IMR-90 (cell line): ENCODE measurements at regions not wholly inside any gene's neighbourhood (a gene's known extent, or its start where the extent isn't known, plus 50 kb on each side); places are given as distances from the start of the nearest gene placed in this dataset.

Experiments used
- ATAC-seq: fragments of 200-7000 bp; cut with Tn5 transposase; 2 replicates; pipeline ENCODE4 v1.9.1; 2020; ENCODE audit warnings: low read depth, mild to moderate bottlenecking, moderate library complexity
- BruUV-seq: library from RNA; stranded (reverse); fragments of 400-500 nt; replicated peaks from 2 replicates; lab custom pipeline; 2021; lab: Mats Ljungman, UMichigan
- CTCF ChIA-PET: fragments of 300-600 bp; formaldehyde crosslinking; extraction: SDS; loops from one replicate; lab custom pipeline; 2021; ENCODE audit warnings: antibody characterized with exemption; lab: Yijun Ruan, JAX
- POLR2A ChIA-PET: fragments of 300-600 bp; sonication (Branson Sonifier 250); formaldehyde crosslinking; loops from one replicate; lab custom pipeline; 2022; ENCODE audit warnings: antibody characterized with exemption; ENCODE audit not compliant: unreplicated experiment; lab: Charles Lee
- DNase-seq: peaks from one replicate; pipeline ENCODE4 v3.0.0; 2013
- H2AFZ ChIP-seq: replicated peaks from 2 replicates; pipeline ENCODE3; 2013; ENCODE audit warnings: low read length, mild to moderate bottlenecking; ENCODE audit not compliant: poor library complexity
- H2AK5ac ChIP-seq: 2 replicates; pipeline ENCODE4 v1.6.1; 2013; ENCODE audit warnings: low read depth, low read length, inconsistent platforms
- H2AK9ac ChIP-seq: replicated peaks from 2 replicates; pipeline ENCODE3; 2013; ENCODE audit warnings: mild to moderate bottlenecking, low read depth, low read length, moderate library complexity; ENCODE audit not compliant: poor library complexity
- H2BK120ac ChIP-seq: 2 replicates; pipeline ENCODE4 v1.6.1; 2013; ENCODE audit warnings: low read depth, low read length, inconsistent platforms
- H2BK15ac ChIP-seq: 3 replicates; pipeline ENCODE4 v1.6.1; 2013; ENCODE audit warnings: low read depth, low read length, inconsistent platforms
- H2BK20ac ChIP-seq: 2 replicates; pipeline ENCODE4 v1.6.1; 2013; ENCODE audit warnings: low read depth, mild to moderate bottlenecking, inconsistent platforms, low read length, moderate library complexity
- H2BK5ac ChIP-seq: 2 replicates; pipeline ENCODE4 v1.6.1; 2013; ENCODE audit warnings: mild to moderate bottlenecking, low read depth, low read length, inconsistent platforms; ENCODE audit not compliant: poor library complexity, severe bottlenecking
- H3K14ac ChIP-seq: replicated peaks from 2 replicates; pipeline ENCODE4 v1.6.1; 2013; ENCODE audit warnings: low read depth, low read length, inconsistent platforms
- H3K18ac ChIP-seq: 2 replicates; pipeline ENCODE4 v1.6.1; 2013; ENCODE audit warnings: low read depth, low read length, control low read depth
- H3K23ac ChIP-seq: 2 replicates; pipeline ENCODE4 v1.6.1; 2013; ENCODE audit warnings: low read depth, low read length, inconsistent platforms
- H3K27ac ChIP-seq: 2 replicates; pipeline ENCODE4 v1.5.1; 2013; ENCODE audit warnings: mild to moderate bottlenecking, control low read depth, low read length; ENCODE audit not compliant: insufficient read depth
- H3K27me3 ChIP-seq: 2 replicates; pipeline ENCODE4 v1.6.1; 2013; ENCODE audit warnings: low read length; ENCODE audit not compliant: control insufficient read depth, insufficient read depth
- H3K36me3 ChIP-seq: 2 replicates; pipeline ENCODE4 v1.6.1; 2013; ENCODE audit warnings: low read length, mixed read lengths; ENCODE audit not compliant: control insufficient read depth, insufficient read depth
- H3K4ac ChIP-seq: 2 replicates; pipeline ENCODE4 v1.6.1; 2013; ENCODE audit warnings: low read depth, low read length, inconsistent platforms
- H3K4me1 ChIP-seq: 2 replicates; pipeline ENCODE4 v1.6.1; 2013; ENCODE audit warnings: low read length, mixed read lengths; ENCODE audit not compliant: control insufficient read depth, insufficient read depth
- H3K4me2 ChIP-seq: 2 replicates; pipeline ENCODE4 v1.6.1; 2013; ENCODE audit warnings: low read depth, mild to moderate bottlenecking, control low read depth, low read length, moderate library complexity
- H3K4me3 ChIP-seq: 2 replicates; pipeline ENCODE4 v1.5.1; 2013; ENCODE audit warnings: low read depth, mild to moderate bottlenecking, control low read depth, low read length, moderate library complexity; ENCODE audit not compliant: insufficient read depth
- H3K56ac ChIP-seq: 2 replicates; pipeline ENCODE4 v1.6.1; 2013; ENCODE audit warnings: low read length, inconsistent platforms; ENCODE audit not compliant: insufficient read depth; ENCODE audit errors: extremely low read depth
- H3K79me1 ChIP-seq, 2 experiments: 2 replicates each; pipeline ENCODE4 v1.6.1; 2013; ENCODE audit warnings: low read length in 2 of 2, inconsistent platforms in 1 of 2, low read depth in 1 of 2
- H3K9ac ChIP-seq: 2 replicates; pipeline ENCODE4 v1.6.1; 2013; ENCODE audit warnings: low read depth, low read length, control low read depth
- H3K9me1 ChIP-seq: 2 replicates; pipeline ENCODE4 v1.6.1; 2013; ENCODE audit warnings: low read length, inconsistent platforms; ENCODE audit not compliant: insufficient read depth
- H3K9me3 ChIP-seq: 2 replicates; pipeline ENCODE4 v1.6.1; 2013; ENCODE audit warnings: low read length; ENCODE audit not compliant: control insufficient read depth, insufficient read depth
- H4K20me1 ChIP-seq: 2 replicates; pipeline ENCODE4 v1.6.1; 2013; ENCODE audit warnings: low read length, inconsistent platforms; ENCODE audit not compliant: insufficient read depth
- H4K5ac ChIP-seq: 2 replicates; pipeline ENCODE4 v1.6.1; 2013; ENCODE audit warnings: mild to moderate bottlenecking, low read depth, low read length, control low read depth
- H4K8ac ChIP-seq, 2 experiments: 2 replicates each; pipeline ENCODE4 v1.6.1; 2013; ENCODE audit warnings: low read depth in 2 of 2, low read length in 2 of 2, control low read depth in 1 of 2, inconsistent platforms in 1 of 2
- H4K91ac ChIP-seq: 2 replicates; pipeline ENCODE4 v1.6.1; 2013; ENCODE audit warnings: low read depth, low read length, inconsistent platforms; ENCODE audit not compliant: insufficient read depth
- BHLHE40 ChIP-seq: fragments of 150-350 bp; IDR thresholded peaks from 2 replicates; pipeline ENCODE4 v1.6.1; 2016; ENCODE audit warnings: mild to moderate bottlenecking, low read depth, low read length
- CEBPB ChIP-seq: IDR thresholded peaks from 2 replicates; pipeline ENCODE4 v1.6.1; 2012; ENCODE audit warnings: low read depth, low read length, improper control_type of control experiment
- CHD1 ChIP-seq: IDR thresholded peaks from 2 replicates; pipeline ENCODE4 v1.6.1; 2012; ENCODE audit warnings: low read depth, low read length, improper control_type of control experiment
- FOS ChIP-seq: fragments of 150-350 bp; IDR thresholded peaks from 2 replicates; pipeline ENCODE4 v1.6.1; 2016; ENCODE audit warnings: low read depth, low read length
- MAFK ChIP-seq: IDR thresholded peaks from 2 replicates; pipeline ENCODE4 v1.6.1; 2012; ENCODE audit warnings: low read depth, low read length, improper control_type of control experiment
- MAZ ChIP-seq: IDR thresholded peaks from 2 replicates; pipeline ENCODE4 v1.6.1; 2012; ENCODE audit warnings: low read depth, mild to moderate bottlenecking, low read length, improper control_type of control experiment, moderate library complexity, borderline replicate concordance
- MXI1 ChIP-seq: IDR thresholded peaks from 2 replicates; pipeline ENCODE4 v1.6.1; 2012; ENCODE audit warnings: low read depth, mild to moderate bottlenecking, low read length, moderate library complexity, borderline replicate concordance
- NFE2L2 ChIP-seq: fragments of 150-350 bp; IDR thresholded peaks from 2 replicates; pipeline ENCODE4 v1.6.1; 2016; ENCODE audit warnings: low read depth, mild to moderate bottlenecking, low read length
- POLR2A ChIP-seq: IDR thresholded peaks from 2 replicates; pipeline ENCODE4 v1.6.1; 2012; ENCODE audit warnings: mild to moderate bottlenecking, low read depth, low read length
- RAD21 ChIP-seq: IDR thresholded peaks from 2 replicates; pipeline ENCODE4 v1.6.1; 2012; ENCODE audit warnings: low read length, improper control_type of control experiment
- RCOR1 ChIP-seq: IDR thresholded peaks from 2 replicates; pipeline ENCODE4 v1.6.1; 2012; ENCODE audit warnings: mild to moderate bottlenecking, low read length, improper control_type of control experiment; ENCODE audit not compliant: insufficient replicate concordance
- RFX5 ChIP-seq: IDR thresholded peaks from 2 replicates; pipeline ENCODE4 v1.8.0; 2012; ENCODE audit warnings: low read depth, mild to moderate bottlenecking, low read length, moderate library complexity
- SMC3 ChIP-seq: fragments of 150-350 bp; IDR thresholded peaks from 2 replicates; pipeline ENCODE4 v1.6.1; 2016; ENCODE audit warnings: low read depth, mild to moderate bottlenecking, antibody characterized with exemption, low read length, moderate library complexity
- WGBS, 2 experiments: methylation state at CpG; one replicate each; pipeline versions ENCODE4 v1.1.5 to v1.1.7; 2013; ENCODE audit warnings: missing lambda C conversion rate in 2 of 2; ENCODE audit not compliant: insufficient read length in 1 of 2; ENCODE audit errors: extremely low coverage in 2 of 2; 5-methylcytosine and 5-hydroxymethylcytosine counted together
- dilution Hi-C: fragments of 300-500 bp; cut with HindIII; formaldehyde crosslinking; loops from one replicate; pipeline ENCODE4 v1.14.3; 2018; ENCODE audit warnings: low sequenced_read_pairs; ENCODE audit not compliant: unreplicated experiment
- in situ Hi-C: fragments of 300-500 bp; cut with MboI; formaldehyde crosslinking; loops from 3 replicates; pipeline ENCODE4 v1.14.3; 2019; ENCODE audit warnings: low sequenced_read_pairs, inconsistent platforms, mixed read lengths
- intact Hi-C: fragments of 100-400 bp; cut with micrococcal nuclease; formaldehyde crosslinking; loops from 2 replicates; pipeline ENCODE4 v1.10.0; 2022
- TF ChIP-seq, protein P1 (sequence below): fragments of 150-350 bp; IDR thresholded peaks from 2 replicates; pipeline ENCODE4 v1.6.1; 2017; ENCODE audit warnings: mild to moderate bottlenecking, antibody characterized with exemption, low read length, low read depth
- TF ChIP-seq, protein P2 (sequence below): conservative IDR thresholded peaks from 2 replicates; pipeline ENCODE4 v1.5.1; 2012; ENCODE audit warnings: mild to moderate bottlenecking, low read depth, low read length, improper control_type of control experiment
- TF ChIP-seq, protein P3 (sequence below): fragments of 150-350 bp; IDR thresholded peaks from 2 replicates; pipeline ENCODE4 v1.6.1; 2016; ENCODE audit warnings: low read depth, mild to moderate bottlenecking, low read length, moderate library complexity, borderline replicate concordance

DNA sequence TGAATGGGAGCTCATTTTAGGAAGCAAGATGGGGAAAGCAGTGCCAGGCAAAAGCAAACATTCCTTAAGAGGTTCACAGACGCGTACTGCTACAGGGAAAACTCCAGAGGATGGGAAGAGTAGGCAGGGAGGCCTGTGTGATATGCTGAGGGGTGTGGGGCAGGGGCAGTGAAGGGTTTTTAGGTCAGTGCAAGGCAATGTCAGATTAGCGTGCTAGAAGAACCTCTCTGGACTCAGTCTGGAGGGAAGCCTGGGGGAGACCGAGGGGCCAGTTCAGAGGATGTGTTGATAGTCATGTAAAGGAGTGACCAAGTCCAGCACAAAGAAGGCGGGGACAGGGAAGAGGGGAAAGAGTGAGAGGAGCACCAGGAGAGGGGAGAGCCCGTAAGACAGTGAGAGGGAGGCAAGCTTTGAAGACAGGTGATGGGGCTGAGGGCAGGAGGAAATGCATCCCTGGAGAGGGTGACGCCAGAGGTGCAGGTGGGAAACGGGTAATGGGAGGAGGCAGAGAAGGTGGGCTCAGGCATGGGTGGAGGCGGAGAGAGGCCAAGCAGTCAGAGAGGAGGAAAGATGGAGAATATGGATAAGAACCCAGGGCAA lies 134.5 kb downstream of the MTX3 start:
- Histone ChIP-seq H3K4me1 (no peaks in the 10 kb centered on the region), H3K14ac (no peak overlapping the region), H3K79me1 (no peaks in the 10 kb centered on the region), H2AK5ac (no peak overlapping the region), H3K27ac (no peak overlapping the region), H2AK9ac (no peak overlapping the region), H2AFZ (no peak overlapping the region), H3K9ac (no peak overlapping the region), H3K4me3 (no peak overlapping the region), H3K27me3 (peaks cover 9% of the 10 kb centered on the region), H3K4me2 (no peak overlapping the region), H4K5ac (no peak overlapping the region), H3K56ac (no peak overlapping the region), H4K8ac (no peak overlapping the region), H2BK5ac (no peak overlapping the region), H3K9me3 (no peaks in the 10 kb centered on the region), H2BK15ac (no peak overlapping the region), H3K36me3 (no peaks in the 10 kb centered on the region), H3K18ac (no peak overlapping the region), H3K23ac (no peak overlapping the region), H3K9me1 (no peaks in the 10 kb centered on the region), H4K91ac (no peak overlapping the region), H2BK20ac (no peak overlapping the region), H4K20me1 (no peaks in the 10 kb centered on the region), H2BK120ac (no peak overlapping the region), H3K4ac (no peak overlapping the region)
- POLR2A ChIA-PET = no interaction called here
- in situ Hi-C loops = loop anchor here (10.0 kb wide), 1 partner anchor 292 kb away; no protein-coding TSS in a partner anchor
- no peak for TF ChIP-seq FOS
- TF ChIP-seq CEBPB = no peak
- no peak for TF ChIP-seq NFE2L2
- TF ChIP-seq BHLHE40 = no peak
- TF ChIP-seq RCOR1 = no peak
- TF ChIP-seq, protein P1, sequence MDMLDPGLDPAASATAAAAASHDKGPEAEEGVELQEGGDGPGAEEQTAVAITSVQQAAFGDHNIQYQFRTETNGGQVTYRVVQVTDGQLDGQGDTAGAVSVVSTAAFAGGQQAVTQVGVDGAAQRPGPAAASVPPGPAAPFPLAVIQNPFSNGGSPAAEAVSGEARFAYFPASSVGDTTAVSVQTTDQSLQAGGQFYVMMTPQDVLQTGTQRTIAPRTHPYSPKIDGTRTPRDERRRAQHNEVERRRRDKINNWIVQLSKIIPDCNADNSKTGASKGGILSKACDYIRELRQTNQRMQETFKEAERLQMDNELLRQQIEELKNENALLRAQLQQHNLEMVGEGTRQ = no peak
- TF ChIP-seq RFX5 = no peak
- TF ChIP-seq, protein P2, sequence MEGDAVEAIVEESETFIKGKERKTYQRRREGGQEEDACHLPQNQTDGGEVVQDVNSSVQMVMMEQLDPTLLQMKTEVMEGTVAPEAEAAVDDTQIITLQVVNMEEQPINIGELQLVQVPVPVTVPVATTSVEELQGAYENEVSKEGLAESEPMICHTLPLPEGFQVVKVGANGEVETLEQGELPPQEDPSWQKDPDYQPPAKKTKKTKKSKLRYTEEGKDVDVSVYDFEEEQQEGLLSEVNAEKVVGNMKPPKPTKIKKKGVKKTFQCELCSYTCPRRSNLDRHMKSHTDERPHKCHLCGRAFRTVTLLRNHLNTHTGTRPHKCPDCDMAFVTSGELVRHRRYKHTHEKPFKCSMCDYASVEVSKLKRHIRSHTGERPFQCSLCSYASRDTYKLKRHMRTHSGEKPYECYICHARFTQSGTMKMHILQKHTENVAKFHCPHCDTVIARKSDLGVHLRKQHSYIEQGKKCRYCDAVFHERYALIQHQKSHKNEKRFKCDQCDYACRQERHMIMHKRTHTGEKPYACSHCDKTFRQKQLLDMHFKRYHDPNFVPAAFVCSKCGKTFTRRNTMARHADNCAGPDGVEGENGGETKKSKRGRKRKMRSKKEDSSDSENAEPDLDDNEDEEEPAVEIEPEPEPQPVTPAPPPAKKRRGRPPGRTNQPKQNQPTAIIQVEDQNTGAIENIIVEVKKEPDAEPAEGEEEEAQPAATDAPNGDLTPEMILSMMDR = no peak
- no peak for TF ChIP-seq CHD1
- no peak for TF ChIP-seq SMC3
- no peak for TF ChIP-seq MXI1
- TF ChIP-seq, protein P3, sequence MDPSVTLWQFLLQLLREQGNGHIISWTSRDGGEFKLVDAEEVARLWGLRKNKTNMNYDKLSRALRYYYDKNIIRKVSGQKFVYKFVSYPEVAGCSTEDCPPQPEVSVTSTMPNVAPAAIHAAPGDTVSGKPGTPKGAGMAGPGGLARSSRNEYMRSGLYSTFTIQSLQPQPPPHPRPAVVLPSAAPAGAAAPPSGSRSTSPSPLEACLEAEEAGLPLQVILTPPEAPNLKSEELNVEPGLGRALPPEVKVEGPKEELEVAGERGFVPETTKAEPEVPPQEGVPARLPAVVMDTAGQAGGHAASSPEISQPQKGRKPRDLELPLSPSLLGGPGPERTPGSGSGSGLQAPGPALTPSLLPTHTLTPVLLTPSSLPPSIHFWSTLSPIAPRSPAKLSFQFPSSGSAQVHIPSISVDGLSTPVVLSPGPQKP = no peak
- no peak for TF ChIP-seq POLR2A
- no peak for TF ChIP-seq MAFK
- TF ChIP-seq MAZ = no peak
- TF ChIP-seq RAD21 = no peak
- BruUV-seq = no TSS peak
- dilution Hi-C loops = no loop called here
- intact Hi-C loops = loop anchor here (5.0 to 10.0 kb wide), 2 partner anchors 622 to 724 kb away; partner anchors contain the start of gene JMY
- DNase-seq = no peak
- WGBS, 2 experiments = 89% methylated on average over 4 of the region's 9 CpGs; no CpG with 5 or more reads in 1 of the 2 experiments
- no peak for ATAC-seq
- CTCF ChIA-PET = interaction anchor here (1.2 kb wide), 1 partner anchor 831 kb away, joined by 3 read pairs; no protein-coding TSS in a partner anchor
